Spinal cord (tissue), 9 donors: ENCODE measurements at regions not wholly inside any gene's neighbourhood (a gene's known extent, or its start where the extent isn't known, plus 50 kb on each side); places are given as distances from the start of the nearest gene placed in this dataset.

Source experiments
- DNase-seq, 6 donors: peaks; one replicate each; pipeline versions ENCODE4 v3.0.0 to v3.0.0-alpha.2; 2013 to 2015; ENCODE audit warnings: low spot score in 6 of 6, low read depth in 4 of 6
- H3K27ac ChIP-seq: one replicate; pipeline ENCODE4 v1.5.1; 2013; ENCODE audit warnings: low read depth, low read length, control low read depth
- H3K27me3 ChIP-seq: one replicate; pipeline ENCODE4 v1.6.1; 2013; ENCODE audit warnings: low read length; ENCODE audit not compliant: control insufficient read depth, insufficient read depth
- H3K36me3 ChIP-seq: one replicate; pipeline ENCODE4 v1.6.1; 2013; ENCODE audit warnings: low read length; ENCODE audit not compliant: control insufficient read depth, insufficient read depth
- H3K4me1 ChIP-seq: one replicate; pipeline ENCODE4 v1.6.1; 2013; ENCODE audit warnings: low read length; ENCODE audit not compliant: control insufficient read depth, insufficient read depth
- H3K4me3 ChIP-seq: one replicate; pipeline ENCODE4 v1.5.1; 2013; ENCODE audit warnings: low read depth, low read length, control low read depth
- H3K9me3 ChIP-seq: one replicate; pipeline ENCODE4 v1.6.1; 2013; ENCODE audit warnings: low read length; ENCODE audit not compliant: control insufficient read depth, insufficient read depth
- WGBS: methylation state at CpG from one replicate; pipeline ENCODE4 v1.1.5; 2013; ENCODE audit warnings: missing lambda C conversion rate; ENCODE audit not compliant: insufficient coverage; 5-methylcytosine and 5-hydroxymethylcytosine counted together
- donor health status: healthy.

- no peak for DNase-seq
- Histone ChIP-seq H3K9me3 (no peaks in the 10 kb centered on the region), H3K27me3 (no peaks in the 10 kb centered on the region), H3K36me3 (no peaks in the 10 kb centered on the region), H3K27ac (no peak overlapping the region), H3K4me1 (no peaks in the 10 kb centered on the region), H3K4me3 (no peak overlapping the region)
- 100% methylated on average over 1 of the region's 3 CpGs for WGBS
Measured at GRCh38 chrX:25599061-25599460, 539.1 kb upstream of the MAGEB18 start.

GRCh38 chrX:25600776-25601175 lies 537.4 kb upstream of the MAGEB18 start:
- no peaks in the 10 kb centered on the region for H3K27me3 ChIP-seq
- no peak for DNase-seq
- 67% methylated on average over 1 of the region's 1 CpG for WGBS

GRCh38 chrX:25601323-25601722 lies 536.8 kb upstream of the MAGEB18 start:
- 100% methylated on average over 1 of the region's 3 CpGs for WGBS
- no peak overlapping the region for H3K4me3 ChIP-seq
- DNase-seq = no peak

More at GRCh38 chrX:25600776-25601175, 537.4 kb upstream of the MAGEB18 start:
- H3K9me3 ChIP-seq = no peaks in the 10 kb centered on the region
- no peak overlapping the region for H3K4me3 ChIP-seq
- H3K27ac ChIP-seq = no peak overlapping the region
- no peaks in the 10 kb centered on the region for H3K4me1 ChIP-seq
- H3K36me3 ChIP-seq = no peaks in the 10 kb centered on the region

GRCh38 chrX:25618248-25618647 lies 519.9 kb upstream of the MAGEB18 start:
- H3K4me3 ChIP-seq = no peak overlapping the region
- H3K27me3 ChIP-seq = no peaks in the 10 kb centered on the region
- WGBS = 61% methylated on average over 4 of the region's 4 CpGs
- H3K36me3 ChIP-seq = no peaks in the 10 kb centered on the region
- H3K27ac ChIP-seq = no peak overlapping the region
- H3K9me3 ChIP-seq = no peaks in the 10 kb centered on the region
- DNase-seq = no peak
- H3K4me1 ChIP-seq = no peaks in the 10 kb centered on the region

More at GRCh38 chrX:25601323-25601722, 536.8 kb upstream of the MAGEB18 start:
- Histone ChIP-seq H3K9me3 (no peaks in the 10 kb centered on the region), H3K36me3 (no peaks in the 10 kb centered on the region), H3K27me3 (no peaks in the 10 kb centered on the region), H3K27ac (no peak overlapping the region), H3K4me1 (no peaks in the 10 kb centered on the region)

GRCh38 chrX:25640276-25640675 lies 497.9 kb upstream of the MAGEB18 start:
- H3K9me3 ChIP-seq = no peaks in the 10 kb centered on the region
- no CpG with 5 or more reads among the region's 1 CpG for WGBS

GRCh38 chrX:25646156-25646555 lies 492.0 kb upstream of the MAGEB18 start:
- no peak overlapping the region for H3K27ac ChIP-seq
- H3K27me3 ChIP-seq = no peaks in the 10 kb centered on the region
- H3K4me3 ChIP-seq = no peak overlapping the region
- no peaks in the 10 kb centered on the region for H3K4me1 ChIP-seq
- no peaks in the 10 kb centered on the region for H3K36me3 ChIP-seq
- no peaks in the 10 kb centered on the region for H3K9me3 ChIP-seq
- DNase-seq = no peak
- WGBS = 76% methylated on average over 11 of the region's 21 CpGs

More at GRCh38 chrX:25640276-25640675, 497.9 kb upstream of the MAGEB18 start:
- Histone ChIP-seq H3K27me3 (no peaks in the 10 kb centered on the region), H3K4me1 (no peaks in the 10 kb centered on the region), H3K4me3 (no peak overlapping the region), H3K27ac (no peak overlapping the region), H3K36me3 (no peaks in the 10 kb centered on the region)
- DNase-seq = no peak

- H3K36me3 ChIP-seq = no peaks in the 10 kb centered on the region
- no peaks in the 10 kb centered on the region for H3K27me3 ChIP-seq
- H3K27ac ChIP-seq = no peak overlapping the region
- no peaks in the 10 kb centered on the region for H3K4me1 ChIP-seq
- no peak overlapping the region for H3K4me3 ChIP-seq
- no peak for DNase-seq
- H3K9me3 ChIP-seq = no peaks in the 10 kb centered on the region
- no CpG with 5 or more reads among the region's 2 CpGs for WGBS
Measured at GRCh38 chrX:25648790-25649189, 489.4 kb upstream of the MAGEB18 start.

GRCh38 chrX:25650216-25650820 lies 487.8 kb upstream of the MAGEB18 start:
- no peaks in the 10 kb centered on the region for H3K36me3 ChIP-seq
- DNase-seq = peak in 1 of 6 donors; percentile 22
- no peaks in the 10 kb centered on the region for H3K9me3 ChIP-seq
- no peaks in the 10 kb centered on the region for H3K27me3 ChIP-seq
- H3K4me1 ChIP-seq = no peaks in the 10 kb centered on the region
- no peak overlapping the region for H3K4me3 ChIP-seq
- no peak overlapping the region for H3K27ac ChIP-seq
- WGBS = 93% methylated on average over 2 of the region's 5 CpGs

GRCh38 chrX:25659317-25659716 lies 478.8 kb upstream of the MAGEB18 start:
- Histone ChIP-seq H3K27ac (no peak overlapping the region), H3K9me3 (no peaks in the 10 kb centered on the region), H3K27me3 (no peaks in the 10 kb centered on the region), H3K4me1 (no peaks in the 10 kb centered on the region), H3K36me3 (no peaks in the 10 kb centered on the region), H3K4me3 (no peak overlapping the region)
- 100% methylated on average over 1 of the region's 3 CpGs for WGBS
- no peak for DNase-seq

GRCh38 chrX:25663701-25664100 lies 474.4 kb upstream of the MAGEB18 start:
- WGBS = 67% methylated on average over 1 of the region's 5 CpGs
- H3K4me3 ChIP-seq = no peak overlapping the region
- no peaks in the 10 kb centered on the region for H3K36me3 ChIP-seq
- H3K4me1 ChIP-seq = no peaks in the 10 kb centered on the region
- no peaks in the 10 kb centered on the region for H3K9me3 ChIP-seq
- DNase-seq = peak in 2 of 6 donors; percentile 20 to 43
- H3K27ac ChIP-seq = no peak overlapping the region
- H3K27me3 ChIP-seq = no peaks in the 10 kb centered on the region
